ENCODE measurements at regions not wholly inside any gene's neighbourhood (a gene's known extent, or its start where the extent isn't known, plus 50 kb on each side); places are given as distances from the start of the nearest gene placed in this dataset.

- DNase-seq (no peak), ATAC-seq (no peak)
- H3K4me3 ChIP-seq, result no peak overlapping the region
- H3K9me3 ChIP-seq, result no peaks in the 10 kb centered on the region
- H3K36me3 ChIP-seq (ENCODE audit: low read depth), result no peaks in the 10 kb centered on the region
- TF ChIP-seq, protein P1, sequence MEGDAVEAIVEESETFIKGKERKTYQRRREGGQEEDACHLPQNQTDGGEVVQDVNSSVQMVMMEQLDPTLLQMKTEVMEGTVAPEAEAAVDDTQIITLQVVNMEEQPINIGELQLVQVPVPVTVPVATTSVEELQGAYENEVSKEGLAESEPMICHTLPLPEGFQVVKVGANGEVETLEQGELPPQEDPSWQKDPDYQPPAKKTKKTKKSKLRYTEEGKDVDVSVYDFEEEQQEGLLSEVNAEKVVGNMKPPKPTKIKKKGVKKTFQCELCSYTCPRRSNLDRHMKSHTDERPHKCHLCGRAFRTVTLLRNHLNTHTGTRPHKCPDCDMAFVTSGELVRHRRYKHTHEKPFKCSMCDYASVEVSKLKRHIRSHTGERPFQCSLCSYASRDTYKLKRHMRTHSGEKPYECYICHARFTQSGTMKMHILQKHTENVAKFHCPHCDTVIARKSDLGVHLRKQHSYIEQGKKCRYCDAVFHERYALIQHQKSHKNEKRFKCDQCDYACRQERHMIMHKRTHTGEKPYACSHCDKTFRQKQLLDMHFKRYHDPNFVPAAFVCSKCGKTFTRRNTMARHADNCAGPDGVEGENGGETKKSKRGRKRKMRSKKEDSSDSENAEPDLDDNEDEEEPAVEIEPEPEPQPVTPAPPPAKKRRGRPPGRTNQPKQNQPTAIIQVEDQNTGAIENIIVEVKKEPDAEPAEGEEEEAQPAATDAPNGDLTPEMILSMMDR (IDR thresholded peaks at IDR 0.05), result no peak
- intact Hi-C loops (cut with DNase I, micrococcal nuclease), result no loop called here
- H3K4me1 ChIP-seq (ENCODE audit: low read depth), result no peaks in the 10 kb centered on the region
Observed at GRCh38 chr5:174222891-174223290, 177.4 kb downstream of the NSG2 start.

DNA sequence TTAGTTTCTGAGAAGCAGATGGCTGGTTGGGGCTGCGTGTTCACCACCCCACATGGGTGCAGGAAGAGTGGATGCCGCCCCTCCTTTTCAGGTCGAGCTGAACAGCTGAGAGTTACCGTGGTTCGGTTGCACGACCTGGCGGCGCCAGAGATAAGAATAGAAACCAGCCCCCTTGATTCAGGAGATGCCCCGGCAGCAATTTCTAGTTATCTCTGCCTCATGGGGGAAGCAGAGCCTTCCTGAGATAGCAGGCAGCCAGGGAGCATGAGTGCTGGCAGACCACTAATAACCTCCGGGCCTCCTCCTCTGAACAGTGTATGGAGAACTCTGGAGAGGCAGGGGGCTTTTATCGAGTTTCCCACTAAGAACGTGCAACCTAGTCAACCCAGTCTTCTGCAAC lies 177.8 kb downstream of the NSG2 start:
- TF ChIP-seq, protein P1 (IDR thresholded peaks at IDR 0.05), result no peak
- H3K9me3 ChIP-seq, result no peaks in the 10 kb centered on the region
- no peak for ATAC-seq
- no peak for DNase-seq
- intact Hi-C loops (cut with DNase I, micrococcal nuclease), result no loop called here
- H3K36me3 ChIP-seq (ENCODE audit: low read depth), result no peaks in the 10 kb centered on the region
- no peak overlapping the region for H3K4me3 ChIP-seq
- no peaks in the 10 kb centered on the region for H3K4me1 ChIP-seq (ENCODE audit: low read depth)

DNA sequence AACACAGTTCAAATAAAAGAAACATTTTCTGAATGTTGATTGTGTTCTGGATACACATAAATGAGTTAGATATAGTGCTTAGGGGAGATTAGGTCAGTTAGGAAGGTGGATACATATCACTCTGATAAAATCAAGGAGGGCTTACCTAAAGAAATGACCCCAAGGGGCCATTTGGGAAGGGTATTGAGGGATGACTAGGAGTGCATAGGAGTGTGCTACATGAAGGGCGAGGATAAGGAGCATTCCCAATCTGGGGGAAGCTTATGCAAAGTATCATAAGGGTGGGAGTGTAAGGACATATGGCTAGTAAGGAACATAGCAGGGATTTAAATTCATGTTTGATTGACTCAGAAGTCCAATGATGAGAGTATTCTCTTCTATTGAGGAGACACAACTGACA lies 183.6 kb downstream of the NSG2 start:
- TF ChIP-seq, protein P1 (IDR thresholded peaks at IDR 0.05), result no peak
- DNase-seq (no peak), ATAC-seq (no peak)
- Histone ChIP-seq H3K36me3 (ENCODE audit: low read depth) (no peaks in the 10 kb centered on the region), H3K9me3 (no peaks in the 10 kb centered on the region), H3K4me1 (ENCODE audit: low read depth) (no peaks in the 10 kb centered on the region), H3K4me3 (no peak overlapping the region)
- intact Hi-C loops (cut with DNase I, micrococcal nuclease), result no loop called here

- ATAC-seq, result no peak
- no peaks in the 10 kb centered on the region for H3K9me3 ChIP-seq
- intact Hi-C loops (cut with DNase I, micrococcal nuclease), result no loop called here
- no peak overlapping the region for H3K4me3 ChIP-seq
- DNase-seq, result no peak
- TF ChIP-seq, protein P1 (IDR thresholded peaks at IDR 0.05), result no peak
- no peaks in the 10 kb centered on the region for H3K36me3 ChIP-seq (ENCODE audit: low read depth)
- no peaks in the 10 kb centered on the region for H3K4me1 ChIP-seq (ENCODE audit: low read depth)
Observed at GRCh38 chr5:174229514-174230370, 184.2 kb downstream of the NSG2 start.

DNA sequence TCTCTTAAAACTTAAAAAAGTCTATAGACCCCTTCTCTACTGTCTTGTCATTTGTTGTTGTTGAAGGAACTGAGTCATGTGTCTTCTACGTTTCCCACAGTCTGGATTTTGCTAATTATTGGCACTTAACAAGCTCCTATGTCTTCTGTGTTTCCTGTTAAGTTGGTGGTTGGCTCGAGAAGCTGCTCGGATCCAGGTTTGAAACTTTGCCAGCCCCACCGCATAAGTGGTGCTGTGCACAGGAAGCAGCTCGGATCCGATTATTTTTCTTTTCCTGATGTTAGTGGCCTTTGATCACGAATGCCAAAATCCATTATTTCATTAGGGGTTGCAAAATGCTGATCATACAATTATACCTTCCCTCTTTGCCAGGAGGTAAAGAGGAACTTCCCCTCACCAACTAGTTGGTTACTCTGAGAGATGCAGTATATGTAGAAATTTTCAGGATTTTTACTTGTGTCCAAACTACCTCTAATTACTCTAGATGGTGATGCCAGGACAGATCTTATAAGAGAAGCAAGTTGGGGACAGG lies 186.5 kb downstream of the NSG2 start:
- ATAC-seq, result no peak
- intact Hi-C loops (cut with DNase I, micrococcal nuclease), result no loop called here
- TF ChIP-seq, protein P1 (IDR thresholded peaks at IDR 0.05), result no peak

More for the DNA sequence above, 186.5 kb downstream of the NSG2 start:
- H3K36me3 ChIP-seq (ENCODE audit: low read depth), result no peaks in the 10 kb centered on the region
- H3K9me3 ChIP-seq, result no peaks in the 10 kb centered on the region
- H3K4me1 ChIP-seq (ENCODE audit: low read depth), result no peaks in the 10 kb centered on the region
- DNase-seq, result no peak
- H3K4me3 ChIP-seq, result no peak overlapping the region

Measured in mucosa of descending colon (tissue), 3 donors.